NCI-H460 (cell line): ENCODE measurements at regions not wholly inside any gene's neighbourhood (a gene's known extent, or its start where the extent isn't known, plus 50 kb on each side); places are given as distances from the start of the nearest gene placed in this dataset.

ENCODE experiments used
- DNase-seq: peaks from one replicate; pipeline ENCODE4 v3.0.0-alpha.2; 2016; ENCODE audit warnings: low read depth; ENCODE audit errors: extremely low read depth

- DNase-seq: no peak
Observed at GRCh38 chr1:18535391-18536210, 54.9 kb downstream of the KLHDC7A start.

- DNase-seq: no peak
Observed at GRCh38 chr1:18536356-18536755, 55.6 kb downstream of the KLHDC7A start.

- DNase-seq: no peak
Observed at GRCh38 chr1:18536915-18537314, 56.2 kb downstream of the KLHDC7A start.

GRCh38 chr1:18537386-18538306 is 56.9 kb downstream of the KLHDC7A start:
- no peak for DNase-seq

- no peak for DNase-seq
Observed at GRCh38 chr1:18539171-18539570, 58.4 kb downstream of the KLHDC7A start.

- DNase-seq: no peak
Observed at GRCh38 chr1:18540136-18540765, 59.5 kb downstream of the KLHDC7A start.

GRCh38 chr1:18541046-18541795 is 60.5 kb downstream of the KLHDC7A start:
- no peak for DNase-seq

- DNase-seq: no peak
Observed at GRCh38 chr1:18542351-18542750, 61.6 kb downstream of the KLHDC7A start.

GRCh38 chr1:18546026-18546425 is 65.3 kb downstream of the KLHDC7A start:
- no peak for DNase-seq

- no peak for DNase-seq
Observed at GRCh38 chr1:18547460-18547859, 66.7 kb downstream of the KLHDC7A start.

GRCh38 chr1:18548643-18549042 is 67.9 kb downstream of the KLHDC7A start:
- DNase-seq: no peak

GRCh38 chr1:18549106-18549505 is 68.4 kb downstream of the KLHDC7A start:
- no peak for DNase-seq

- DNase-seq: no peak
Observed at GRCh38 chr1:18549906-18550305, 69.2 kb downstream of the KLHDC7A start.

- DNase-seq: no peak
Observed at GRCh38 chr1:18552631-18553030, 71.9 kb downstream of the KLHDC7A start.

GRCh38 chr1:18553388-18553787 is 72.7 kb downstream of the KLHDC7A start:
- no peak for DNase-seq

- no peak for DNase-seq
Observed at GRCh38 chr1:18554099-18554498, 73.4 kb downstream of the KLHDC7A start.

GRCh38 chr1:18554597-18554996 is 73.9 kb downstream of the KLHDC7A start:
- DNase-seq: no peak

GRCh38 chr1:18555036-18555435 is 74.3 kb downstream of the KLHDC7A start:
- no peak for DNase-seq

GRCh38 chr1:18556364-18556763 is 74.3 kb upstream of the PAX7 start:
- DNase-seq: peak; percentile 13

- no peak for DNase-seq
Observed at GRCh38 chr1:18557621-18558465, 72.8 kb upstream of the PAX7 start.
